22Rv1 (cell line): ENCODE measurements at regions not wholly inside any gene's neighbourhood (a gene's known extent, or its start where the extent isn't known, plus 50 kb on each side); places are given as distances from the start of the nearest gene placed in this dataset.

Source experiments
- H3K27ac ChIP-seq: fragments of 450-650 bp; 2 replicates; pipeline ENCODE4 v1.5.1; 2017
- ZFX ChIP-seq: fragments of 450-650 bp; IDR thresholded peaks from 2 replicates; pipeline ENCODE4 v1.6.1; 2017; ENCODE audit warnings: antibody characterized with exemption, borderline replicate concordance
- TF ChIP-seq, protein P1 (sequence below): fragments of 450-650 bp; IDR thresholded peaks from 2 replicates; pipeline ENCODE4 v1.5.1; 2017; ENCODE audit warnings: mild to moderate bottlenecking

DNA sequence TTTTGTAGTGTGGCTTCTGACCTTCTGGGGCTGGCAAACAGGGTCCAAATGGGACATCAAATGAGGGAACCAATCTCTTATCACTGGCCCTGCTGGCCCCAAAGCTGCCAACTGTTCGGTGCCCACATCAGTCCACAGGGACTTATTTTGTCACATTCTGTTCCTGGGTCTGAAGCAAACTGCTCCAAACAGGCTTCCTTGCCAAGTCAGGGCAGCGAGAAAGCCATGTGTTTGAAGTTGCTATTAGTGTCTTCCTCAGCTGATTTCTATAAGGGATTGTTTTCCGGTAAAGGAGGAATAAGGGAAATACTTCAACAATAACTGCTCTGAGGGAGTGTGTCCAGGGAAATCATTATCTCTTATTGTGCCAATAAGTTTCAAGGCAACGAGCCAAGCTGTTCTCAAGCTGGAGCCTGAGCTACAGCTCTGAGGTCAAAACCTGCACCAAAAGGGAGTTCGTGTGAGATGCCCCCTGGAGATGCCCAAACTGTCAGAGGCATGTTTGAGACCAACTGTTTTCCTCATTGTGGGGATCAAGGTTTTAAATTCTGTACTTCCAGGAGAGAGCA, 381.4 kb upstream of the PROX1 start:
- no peak overlapping the region for H3K27ac ChIP-seq
- TF ChIP-seq, protein P1, sequence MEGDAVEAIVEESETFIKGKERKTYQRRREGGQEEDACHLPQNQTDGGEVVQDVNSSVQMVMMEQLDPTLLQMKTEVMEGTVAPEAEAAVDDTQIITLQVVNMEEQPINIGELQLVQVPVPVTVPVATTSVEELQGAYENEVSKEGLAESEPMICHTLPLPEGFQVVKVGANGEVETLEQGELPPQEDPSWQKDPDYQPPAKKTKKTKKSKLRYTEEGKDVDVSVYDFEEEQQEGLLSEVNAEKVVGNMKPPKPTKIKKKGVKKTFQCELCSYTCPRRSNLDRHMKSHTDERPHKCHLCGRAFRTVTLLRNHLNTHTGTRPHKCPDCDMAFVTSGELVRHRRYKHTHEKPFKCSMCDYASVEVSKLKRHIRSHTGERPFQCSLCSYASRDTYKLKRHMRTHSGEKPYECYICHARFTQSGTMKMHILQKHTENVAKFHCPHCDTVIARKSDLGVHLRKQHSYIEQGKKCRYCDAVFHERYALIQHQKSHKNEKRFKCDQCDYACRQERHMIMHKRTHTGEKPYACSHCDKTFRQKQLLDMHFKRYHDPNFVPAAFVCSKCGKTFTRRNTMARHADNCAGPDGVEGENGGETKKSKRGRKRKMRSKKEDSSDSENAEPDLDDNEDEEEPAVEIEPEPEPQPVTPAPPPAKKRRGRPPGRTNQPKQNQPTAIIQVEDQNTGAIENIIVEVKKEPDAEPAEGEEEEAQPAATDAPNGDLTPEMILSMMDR = no peak
- no peak for TF ChIP-seq ZFX

DNA sequence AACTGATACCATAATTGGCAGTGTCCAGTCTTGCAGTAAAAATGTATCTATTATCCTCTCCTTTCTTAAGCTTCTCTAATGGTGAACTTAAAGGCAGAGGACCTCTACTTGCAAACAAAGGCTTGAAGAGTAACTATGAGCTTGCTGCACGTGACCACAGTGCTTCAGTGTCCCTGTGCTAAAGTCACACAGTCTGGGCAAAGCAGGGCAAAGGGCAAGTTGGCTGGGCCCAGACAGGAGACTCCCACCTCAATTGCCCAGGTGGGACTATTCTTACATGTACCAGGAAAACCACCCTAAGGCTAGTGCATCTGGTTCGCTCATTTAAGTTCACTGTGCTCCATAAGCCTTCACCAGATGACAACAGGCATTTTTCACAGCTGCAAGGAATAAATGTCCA, 374.2 kb upstream of the PROX1 start:
- no peak overlapping the region for H3K27ac ChIP-seq
- TF ChIP-seq, protein P1 = no peak

DNA sequence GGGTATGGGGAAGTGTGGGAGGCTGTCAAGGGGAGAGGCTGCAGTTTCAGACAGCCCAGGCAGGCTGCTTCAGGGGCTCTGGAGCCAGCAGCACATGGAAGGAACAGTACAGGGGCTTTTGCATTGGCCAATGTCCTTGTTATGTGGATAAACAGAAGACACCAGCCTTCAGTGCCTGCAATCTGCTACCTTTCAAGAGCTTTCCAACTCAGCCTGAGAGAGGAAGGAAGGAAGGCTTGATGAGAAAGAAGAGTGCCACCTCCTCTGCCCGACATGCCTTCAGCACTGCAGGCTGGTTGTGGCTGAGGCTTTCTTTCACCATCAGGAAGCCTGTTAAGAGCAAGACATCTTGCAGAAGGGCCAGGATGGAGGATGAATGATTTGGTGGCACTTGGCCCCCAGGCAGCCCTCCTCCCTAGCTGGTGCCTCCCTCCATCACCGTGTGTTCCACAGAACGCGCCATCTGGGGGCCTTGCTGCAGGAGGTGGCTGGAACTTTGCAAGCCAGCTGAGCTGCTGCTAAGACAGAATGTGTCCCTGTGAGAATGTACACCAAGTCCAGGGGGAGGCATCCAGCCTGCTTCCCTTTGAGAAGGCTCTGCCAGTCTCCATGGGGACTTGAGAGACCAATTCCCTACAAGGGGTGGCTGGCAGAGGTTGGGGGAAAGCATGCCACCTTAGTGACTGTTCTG, 372.4 kb upstream of the PROX1 start:
- H3K27ac ChIP-seq = no peak overlapping the region
- TF ChIP-seq, protein P1 = no peak
- TF ChIP-seq ZFX = no peak

DNA sequence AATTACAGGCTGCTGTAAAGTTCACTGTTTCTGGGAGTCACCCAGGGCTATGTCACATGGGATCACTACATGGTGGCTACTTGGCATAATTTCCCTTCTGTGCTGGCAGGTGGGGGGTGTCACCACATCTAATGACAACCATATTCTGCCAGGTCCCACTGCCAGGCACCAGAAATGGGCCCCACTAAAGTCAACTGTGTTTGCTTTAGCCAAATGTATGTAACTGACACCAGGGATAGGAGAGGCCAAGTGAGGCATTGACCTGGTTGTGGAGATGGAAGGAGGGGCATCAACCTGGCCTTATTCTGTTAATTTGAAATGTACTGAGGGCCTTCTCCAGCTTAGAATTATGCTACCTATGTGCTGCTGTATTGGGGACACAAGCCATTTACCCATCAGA, 370.6 kb upstream of the PROX1 start:
- no peak overlapping the region for H3K27ac ChIP-seq
- TF ChIP-seq, protein P1 = no peak
- no peak for TF ChIP-seq ZFX

DNA sequence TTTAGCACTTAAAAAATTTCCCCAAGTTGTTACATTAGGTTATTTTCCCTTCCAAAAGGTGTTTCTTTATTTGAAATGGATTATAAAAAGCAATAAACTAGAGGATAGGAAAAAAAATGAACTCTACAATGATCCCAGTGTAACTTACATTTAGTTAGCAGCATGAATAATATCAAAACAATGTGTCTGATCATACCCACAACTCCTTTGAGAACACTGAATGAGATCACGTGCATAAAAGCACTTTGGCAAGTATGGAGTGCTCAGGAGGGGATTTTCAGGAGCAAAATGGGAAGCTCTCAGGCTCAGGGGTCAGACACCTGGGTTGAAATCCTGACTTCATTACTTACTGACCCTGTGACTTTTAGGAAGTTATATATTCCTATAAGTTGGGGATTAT, 369.7 kb upstream of the PROX1 start:
- TF ChIP-seq, protein P1 = no peak
- no peak for TF ChIP-seq ZFX
- H3K27ac ChIP-seq = no peak overlapping the region

DNA sequence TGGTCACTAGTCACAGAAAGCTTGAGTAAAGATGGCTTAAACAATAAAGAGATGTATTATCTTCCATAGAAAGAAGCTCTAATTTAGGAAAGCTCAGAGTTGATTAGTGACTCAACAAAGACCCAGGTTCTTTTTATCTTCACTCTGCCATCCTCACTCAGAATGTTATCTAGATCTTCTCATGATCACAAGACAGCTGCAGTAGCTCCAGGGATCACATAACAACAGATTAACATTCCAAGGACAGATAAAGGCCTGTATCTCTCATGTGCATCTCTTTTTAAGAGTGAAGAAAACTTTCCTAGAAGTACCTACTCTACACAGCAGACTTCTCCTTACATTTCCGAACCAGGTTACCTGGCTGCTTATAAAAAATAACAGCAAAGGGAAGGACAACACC, 368.7 kb upstream of the PROX1 start:
- no peak overlapping the region for H3K27ac ChIP-seq
- TF ChIP-seq, protein P1 = no peak
- no peak for TF ChIP-seq ZFX

DNA sequence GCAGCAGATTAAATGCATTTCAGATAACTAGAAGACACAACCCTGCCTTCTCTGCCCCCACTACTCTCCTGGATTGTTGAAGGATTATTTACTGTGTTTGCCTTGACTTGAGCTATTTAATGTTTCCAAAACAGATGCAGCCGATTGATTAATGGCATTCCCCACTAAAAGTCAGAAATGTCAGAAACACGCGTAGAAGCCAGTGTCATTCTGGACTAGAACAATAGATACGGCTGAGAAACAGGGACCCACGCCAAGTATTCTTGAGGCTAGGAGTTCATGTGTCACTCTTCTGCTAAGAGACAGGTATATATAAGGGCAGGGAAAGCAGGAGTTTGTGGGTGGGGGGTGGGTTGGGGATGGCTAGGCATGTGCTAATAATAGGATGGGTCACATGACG, 366.7 kb upstream of the PROX1 start:
- no peak for TF ChIP-seq ZFX
- TF ChIP-seq, protein P1 = no peak

More for the DNA sequence above, 366.7 kb upstream of the PROX1 start:
- H3K27ac ChIP-seq = no peak overlapping the region
